IMR-90 (cell line): ENCODE measurements at regions not wholly inside any gene's neighbourhood (a gene's known extent, or its start where the extent isn't known, plus 50 kb on each side); places are given as distances from the start of the nearest gene placed in this dataset.

Source experiments
- ATAC-seq: fragments of 200-7000 bp; cut with Tn5 transposase; 2 replicates; pipeline ENCODE4 v1.9.1; 2020; ENCODE audit warnings: low read depth, mild to moderate bottlenecking, moderate library complexity
- BruUV-seq: library from RNA; stranded (reverse); fragments of 400-500 nt; replicated peaks from 2 replicates; lab custom pipeline; 2021; lab: Mats Ljungman, UMichigan
- CTCF ChIA-PET: fragments of 300-600 bp; formaldehyde crosslinking; extraction: SDS; loops from one replicate; lab custom pipeline; 2021; ENCODE audit warnings: antibody characterized with exemption; lab: Yijun Ruan, JAX
- POLR2A ChIA-PET: fragments of 300-600 bp; sonication (Branson Sonifier 250); formaldehyde crosslinking; loops from one replicate; lab custom pipeline; 2022; ENCODE audit warnings: antibody characterized with exemption; ENCODE audit not compliant: unreplicated experiment; lab: Charles Lee
- DNase-seq: peaks from one replicate; pipeline ENCODE4 v3.0.0; 2013
- H2AFZ ChIP-seq: replicated peaks from 2 replicates; pipeline ENCODE3; 2013; ENCODE audit warnings: low read length, mild to moderate bottlenecking; ENCODE audit not compliant: poor library complexity
- H2AK5ac ChIP-seq: 2 replicates; pipeline ENCODE4 v1.6.1; 2013; ENCODE audit warnings: low read depth, low read length, inconsistent platforms
- H2AK9ac ChIP-seq: replicated peaks from 2 replicates; pipeline ENCODE3; 2013; ENCODE audit warnings: mild to moderate bottlenecking, low read depth, low read length, moderate library complexity; ENCODE audit not compliant: poor library complexity
- H2BK120ac ChIP-seq: 2 replicates; pipeline ENCODE4 v1.6.1; 2013; ENCODE audit warnings: low read depth, low read length, inconsistent platforms
- H2BK15ac ChIP-seq: 3 replicates; pipeline ENCODE4 v1.6.1; 2013; ENCODE audit warnings: low read depth, low read length, inconsistent platforms
- H2BK20ac ChIP-seq: 2 replicates; pipeline ENCODE4 v1.6.1; 2013; ENCODE audit warnings: low read depth, mild to moderate bottlenecking, inconsistent platforms, low read length, moderate library complexity
- H2BK5ac ChIP-seq: 2 replicates; pipeline ENCODE4 v1.6.1; 2013; ENCODE audit warnings: mild to moderate bottlenecking, low read depth, low read length, inconsistent platforms; ENCODE audit not compliant: poor library complexity, severe bottlenecking
- H3K14ac ChIP-seq: replicated peaks from 2 replicates; pipeline ENCODE4 v1.6.1; 2013; ENCODE audit warnings: low read depth, low read length, inconsistent platforms
- H3K18ac ChIP-seq: 2 replicates; pipeline ENCODE4 v1.6.1; 2013; ENCODE audit warnings: low read depth, low read length, control low read depth
- H3K23ac ChIP-seq: 2 replicates; pipeline ENCODE4 v1.6.1; 2013; ENCODE audit warnings: low read depth, low read length, inconsistent platforms
- H3K27ac ChIP-seq: 2 replicates; pipeline ENCODE4 v1.5.1; 2013; ENCODE audit warnings: mild to moderate bottlenecking, control low read depth, low read length; ENCODE audit not compliant: insufficient read depth
- H3K27me3 ChIP-seq: 2 replicates; pipeline ENCODE4 v1.6.1; 2013; ENCODE audit warnings: low read length; ENCODE audit not compliant: control insufficient read depth, insufficient read depth
- H3K36me3 ChIP-seq: 2 replicates; pipeline ENCODE4 v1.6.1; 2013; ENCODE audit warnings: low read length, mixed read lengths; ENCODE audit not compliant: control insufficient read depth, insufficient read depth
- H3K4ac ChIP-seq: 2 replicates; pipeline ENCODE4 v1.6.1; 2013; ENCODE audit warnings: low read depth, low read length, inconsistent platforms
- H3K4me1 ChIP-seq: 2 replicates; pipeline ENCODE4 v1.6.1; 2013; ENCODE audit warnings: low read length, mixed read lengths; ENCODE audit not compliant: control insufficient read depth, insufficient read depth
- H3K4me2 ChIP-seq: 2 replicates; pipeline ENCODE4 v1.6.1; 2013; ENCODE audit warnings: low read depth, mild to moderate bottlenecking, control low read depth, low read length, moderate library complexity
- H3K4me3 ChIP-seq: 2 replicates; pipeline ENCODE4 v1.5.1; 2013; ENCODE audit warnings: low read depth, mild to moderate bottlenecking, control low read depth, low read length, moderate library complexity; ENCODE audit not compliant: insufficient read depth
- H3K56ac ChIP-seq: 2 replicates; pipeline ENCODE4 v1.6.1; 2013; ENCODE audit warnings: low read length, inconsistent platforms; ENCODE audit not compliant: insufficient read depth; ENCODE audit errors: extremely low read depth
- H3K79me1 ChIP-seq, 2 experiments: 2 replicates each; pipeline ENCODE4 v1.6.1; 2013; ENCODE audit warnings: low read length in 2 of 2, inconsistent platforms in 1 of 2, low read depth in 1 of 2
- H3K9ac ChIP-seq: 2 replicates; pipeline ENCODE4 v1.6.1; 2013; ENCODE audit warnings: low read depth, low read length, control low read depth
- H3K9me1 ChIP-seq: 2 replicates; pipeline ENCODE4 v1.6.1; 2013; ENCODE audit warnings: low read length, inconsistent platforms; ENCODE audit not compliant: insufficient read depth
- H3K9me3 ChIP-seq: 2 replicates; pipeline ENCODE4 v1.6.1; 2013; ENCODE audit warnings: low read length; ENCODE audit not compliant: control insufficient read depth, insufficient read depth
- H4K20me1 ChIP-seq: 2 replicates; pipeline ENCODE4 v1.6.1; 2013; ENCODE audit warnings: low read length, inconsistent platforms; ENCODE audit not compliant: insufficient read depth
- H4K5ac ChIP-seq: 2 replicates; pipeline ENCODE4 v1.6.1; 2013; ENCODE audit warnings: mild to moderate bottlenecking, low read depth, low read length, control low read depth
- H4K8ac ChIP-seq, 2 experiments: 2 replicates each; pipeline ENCODE4 v1.6.1; 2013; ENCODE audit warnings: low read depth in 2 of 2, low read length in 2 of 2, control low read depth in 1 of 2, inconsistent platforms in 1 of 2
- H4K91ac ChIP-seq: 2 replicates; pipeline ENCODE4 v1.6.1; 2013; ENCODE audit warnings: low read depth, low read length, inconsistent platforms; ENCODE audit not compliant: insufficient read depth
- BHLHE40 ChIP-seq: fragments of 150-350 bp; IDR thresholded peaks from 2 replicates; pipeline ENCODE4 v1.6.1; 2016; ENCODE audit warnings: mild to moderate bottlenecking, low read depth, low read length
- CHD1 ChIP-seq: IDR thresholded peaks from 2 replicates; pipeline ENCODE4 v1.6.1; 2012; ENCODE audit warnings: low read depth, low read length, improper control_type of control experiment
- NFE2L2 ChIP-seq: fragments of 150-350 bp; IDR thresholded peaks from 2 replicates; pipeline ENCODE4 v1.6.1; 2016; ENCODE audit warnings: low read depth, mild to moderate bottlenecking, low read length
- RFX5 ChIP-seq: IDR thresholded peaks from 2 replicates; pipeline ENCODE4 v1.8.0; 2012; ENCODE audit warnings: low read depth, mild to moderate bottlenecking, low read length, moderate library complexity
- SMC3 ChIP-seq: fragments of 150-350 bp; IDR thresholded peaks from 2 replicates; pipeline ENCODE4 v1.6.1; 2016; ENCODE audit warnings: low read depth, mild to moderate bottlenecking, antibody characterized with exemption, low read length, moderate library complexity
- USF2 ChIP-seq: fragments of 150-350 bp; IDR thresholded peaks from 2 replicates; pipeline ENCODE4 v1.6.1; 2017; ENCODE audit warnings: mild to moderate bottlenecking, antibody characterized with exemption, low read length, low read depth
- WGBS, 2 experiments: methylation state at CpG; one replicate each; pipeline versions ENCODE4 v1.1.5 to v1.1.7; 2013; ENCODE audit warnings: missing lambda C conversion rate in 2 of 2; ENCODE audit not compliant: insufficient read length in 1 of 2; ENCODE audit errors: extremely low coverage in 2 of 2; 5-methylcytosine and 5-hydroxymethylcytosine counted together
- dilution Hi-C: fragments of 300-500 bp; cut with HindIII; formaldehyde crosslinking; loops from one replicate; pipeline ENCODE4 v1.14.3; 2018; ENCODE audit warnings: low sequenced_read_pairs; ENCODE audit not compliant: unreplicated experiment
- in situ Hi-C: fragments of 300-500 bp; cut with MboI; formaldehyde crosslinking; loops from 3 replicates; pipeline ENCODE4 v1.14.3; 2019; ENCODE audit warnings: low sequenced_read_pairs, inconsistent platforms, mixed read lengths
- intact Hi-C: fragments of 100-400 bp; cut with micrococcal nuclease; formaldehyde crosslinking; loops from 2 replicates; pipeline ENCODE4 v1.10.0; 2022

- ChIA-PET POLR2A (no interaction called here), CTCF (no interaction called here)
- H3K79me1 ChIP-seq: no peaks in the 10 kb centered on the region
- no peak overlapping the region for H3K18ac ChIP-seq
- dilution Hi-C loops (no loop called here), intact Hi-C loops (no loop called here), in situ Hi-C loops (no loop called here)
- no peak overlapping the region for H2BK15ac ChIP-seq
- no peak overlapping the region for H3K4me2 ChIP-seq
- no peaks in the 10 kb centered on the region for H3K4me1 ChIP-seq
- no peak overlapping the region for H2AK5ac ChIP-seq
- no peak overlapping the region for H4K5ac ChIP-seq
- no peaks in the 10 kb centered on the region for H4K20me1 ChIP-seq
- ATAC-seq (no peak), DNase-seq (no peak)
- H3K27ac ChIP-seq: no peak overlapping the region
- BruUV-seq: no TSS peak
- H3K9me3 ChIP-seq: no peaks in the 10 kb centered on the region
- no peak overlapping the region for H4K8ac ChIP-seq
- no peak overlapping the region for H2BK5ac ChIP-seq
- no peak overlapping the region for H3K14ac ChIP-seq
- no peak overlapping the region for H3K23ac ChIP-seq
- no peak overlapping the region for H3K4ac ChIP-seq
- H4K91ac ChIP-seq: no peak overlapping the region
- no peak overlapping the region for H2AK9ac ChIP-seq
- no peak overlapping the region for H2AFZ ChIP-seq
- H3K9me1 ChIP-seq: no peaks in the 10 kb centered on the region
- no peak overlapping the region for H3K9ac ChIP-seq
- H3K27me3 ChIP-seq: peaks cover 9% of the 10 kb centered on the region; the same call in 1 of the 2 replicates
- no CpG with 5 or more reads among the region's 14 CpGs for WGBS, 2 experiments
- no peak overlapping the region for H2BK120ac ChIP-seq
- no peak overlapping the region for H3K4me3 ChIP-seq
- H3K36me3 ChIP-seq: no peaks in the 10 kb centered on the region
- no peak overlapping the region for H3K56ac ChIP-seq
- no peak overlapping the region for H2BK20ac ChIP-seq
- TF ChIP-seq RFX5 (no peak), USF2 (no peak), NFE2L2 (no peak), BHLHE40 (no peak), CHD1 (no peak), SMC3 (no peak)
These were observed 104.3 kb upstream of the TNRC6C start for GRCh38 chr17:77854083-77854758.
